Thoracic aorta (tissue), 2 donors: ENCODE measurements at regions not wholly inside any gene's neighbourhood (a gene's known extent, or its start where the extent isn't known, plus 50 kb on each side); places are given as distances from the start of the nearest gene placed in this dataset.

Source experiments
- ATAC-seq: fragments of 150-250 bp; one replicate; pipeline ENCODE4 v1.8.0; 2017; ENCODE audit warnings: low read depth; ENCODE audit not compliant: insufficient number of reproducible peaks, low FRiP score
- DNase-seq: peaks from one replicate; pipeline ENCODE4 v3.0.0-alpha.2; 2020; ENCODE audit warnings: low spot score
- H3K27ac ChIP-seq, 2 donors: fragments of 200-600 bp; sonication (generic); 1 replicate in 1 of 2; 2 replicates in 1 of 2; pipeline ENCODE4 v1.5.1; 2016; ENCODE audit warnings: mild to moderate bottlenecking in 2 of 2, moderate library complexity in 2 of 2
- H3K27me3 ChIP-seq: fragments of 200-600 bp; sonication (generic); replicated peaks from 2 replicates; pipeline ENCODE4 v1.6.0; 2016; ENCODE audit warnings: mild to moderate bottlenecking; ENCODE audit not compliant: insufficient read depth
- H3K36me3 ChIP-seq: fragments of 200-600 bp; sonication (generic); one replicate; pipeline ENCODE4 v1.5.1; 2016
- H3K4me1 ChIP-seq, 2 donors: fragments of 200-600 bp; sonication (generic); 1 replicate in 1 of 2; 2 replicates in 1 of 2; pipeline versions ENCODE4 v1.5.1 to v1.6.0; 2016; ENCODE audit warnings: low read depth in 2 of 2, mild to moderate bottlenecking in 1 of 2; ENCODE audit not compliant: control insufficient read depth in 1 of 2
- H3K4me3 ChIP-seq: fragments of 200-600 bp; sonication (generic); 2 replicates; pipeline ENCODE4 v1.5.1; 2016; ENCODE audit warnings: mild to moderate bottlenecking
- H3K9me3 ChIP-seq: fragments of 200-600 bp; sonication (generic); 2 replicates; pipeline ENCODE4 v1.5.1; 2016
- CTCF ChIP-seq: fragments of 200-600 bp; sonication (generic); IDR thresholded peaks from one replicate; pipeline ENCODE4 v1.5.1; 2019; ENCODE audit warnings: antibody characterized with exemption

GRCh38 chr21:41090981-41091380 lies 77.0 kb upstream of the BACE2 start:
- ATAC-seq = no peak
- TF ChIP-seq CTCF = no peak
- DNase-seq = no peak
- no peak overlapping the region for H3K4me3 ChIP-seq
- no peaks in the 10 kb centered on the region for H3K36me3 ChIP-seq
- no peaks in the 10 kb centered on the region for H3K9me3 ChIP-seq
- H3K4me1 ChIP-seq = no peaks in the 10 kb centered on the region
- no peaks in the 10 kb centered on the region for H3K27me3 ChIP-seq
- no peak overlapping the region for H3K27ac ChIP-seq

GRCh38 chr21:41091616-41092015 lies 76.3 kb upstream of the BACE2 start:
- TF ChIP-seq CTCF = no peak
- H3K27me3 ChIP-seq = no peaks in the 10 kb centered on the region
- no peak overlapping the region for H3K27ac ChIP-seq
- H3K4me1 ChIP-seq = no peaks in the 10 kb centered on the region
- DNase-seq (no peak), ATAC-seq (no peak)
- H3K9me3 ChIP-seq = no peaks in the 10 kb centered on the region
- H3K36me3 ChIP-seq = no peaks in the 10 kb centered on the region
- no peak overlapping the region for H3K4me3 ChIP-seq

GRCh38 chr21:41092312-41092711 lies 75.6 kb upstream of the BACE2 start:
- no peaks in the 10 kb centered on the region for H3K27me3 ChIP-seq
- no peak for DNase-seq
- no peaks in the 10 kb centered on the region for H3K36me3 ChIP-seq
- no peak overlapping the region for H3K4me3 ChIP-seq
- no peak overlapping the region for H3K27ac ChIP-seq
- no peak for TF ChIP-seq CTCF
- H3K9me3 ChIP-seq = no peaks in the 10 kb centered on the region
- ATAC-seq = no peak
- H3K4me1 ChIP-seq = no peaks in the 10 kb centered on the region

GRCh38 chr21:41095983-41096382 lies 72.0 kb upstream of the BACE2 start:
- Histone ChIP-seq H3K4me1 (no peaks in the 10 kb centered on the region), H3K27me3 (no peaks in the 10 kb centered on the region), H3K36me3 (no peaks in the 10 kb centered on the region), H3K9me3 (no peaks in the 10 kb centered on the region), H3K4me3 (no peak overlapping the region), H3K27ac (no peak overlapping the region)
- TF ChIP-seq CTCF = no peak
- ATAC-seq (no peak), DNase-seq (no peak)

GRCh38 chr21:41098076-41098475 lies 69.9 kb upstream of the BACE2 start:
- TF ChIP-seq CTCF = no peak
- Histone ChIP-seq H3K4me1 (no peaks in the 10 kb centered on the region), H3K4me3 (no peak overlapping the region), H3K36me3 (no peaks in the 10 kb centered on the region), H3K27me3 (no peaks in the 10 kb centered on the region), H3K9me3 (no peaks in the 10 kb centered on the region), H3K27ac (no peak overlapping the region)
- no peak for DNase-seq
- no peak for ATAC-seq
